Tibial nerve (tissue), 4 donors: ENCODE measurements at regions not wholly inside any gene's neighbourhood (a gene's known extent, or its start where the extent isn't known, plus 50 kb on each side); places are given as distances from the start of the nearest gene placed in this dataset.

Experiments
- DNase-seq, 2 donors: peaks; one replicate each; pipeline ENCODE4 v3.0.0-alpha.2; 2019; ENCODE audit warnings: low spot score in 2 of 2
- H3K27ac ChIP-seq, 4 donors: fragments of 200-600 bp; sonication (generic) in 3 of 4; one replicate each; pipeline ENCODE4 v1.5.1; 2017 to 2019; ENCODE audit warnings: mild to moderate bottlenecking in 1 of 4
- H3K27me3 ChIP-seq, 2 donors: fragments of 200-600 bp; sonication (generic) in 1 of 2; one replicate each; pipeline versions ENCODE4 v1.5.1 to v1.6.0; 2017 to 2019
- H3K36me3 ChIP-seq, 3 donors: fragments of 200-600 bp; sonication (generic); one replicate each; pipeline ENCODE4 v1.5.1; 2018 to 2019
- H3K4me1 ChIP-seq, 4 donors: fragments of 200-600 bp; sonication (generic) in 3 of 4; one replicate each; pipeline ENCODE4 v1.5.1; 2017 to 2019
- H3K4me3 ChIP-seq, 4 donors: fragments of 200-600 bp; sonication (generic) in 3 of 4; one replicate each; pipeline ENCODE4 v1.5.1; 2017 to 2019; ENCODE audit warnings: mild to moderate bottlenecking in 1 of 4, moderate library complexity in 1 of 4
- H3K9me3 ChIP-seq, 4 donors: fragments of 200-600 bp; sonication (generic) in 3 of 4; one replicate each; pipeline ENCODE4 v1.5.1; 2017 to 2019
- CTCF ChIP-seq, 5 experiments: fragments of 200-600 bp in 3 of 5; fragments of 450-650 bp in 2 of 5; sonication (generic) in 3 of 5; IDR thresholded peaks; one replicate each; pipeline ENCODE4 v1.5.1; 2016 to 2019; ENCODE audit warnings: antibody characterized with exemption in 5 of 5, mild to moderate bottlenecking in 3 of 5, moderate library complexity in 2 of 5
- EP300 ChIP-seq, 2 donors: sonication (generic); formaldehyde crosslinking; IDR thresholded peaks; one replicate each; pipeline ENCODE4 v1.6.1; 2017; ENCODE audit warnings: antibody characterized with exemption in 2 of 2, mild to moderate bottlenecking in 1 of 2
- POLR2A ChIP-seq, 2 donors: fragments of 450-650 bp; IDR thresholded peaks; one replicate each; pipeline ENCODE4 v1.6.1; 2017; ENCODE audit warnings: antibody characterized with exemption in 2 of 2, mild to moderate bottlenecking in 2 of 2, moderate library complexity in 2 of 2
- WGBS, 2 donors: methylation state at CpG; one replicate each; pipeline ENCODE4 v1.1.5; 2018; 5-methylcytosine and 5-hydroxymethylcytosine counted together

GRCh38 chr2:140057928-140058327 lies 1277.7 kb upstream of the NXPH2 start:
- 33 to 50% methylated on average over 1 of the region's 1 CpG for WGBS, 2 donors
- no peak overlapping the region for H3K4me3 ChIP-seq
- DNase-seq: no peak

GRCh38 chr2:140041811-140042210 lies 1261.6 kb upstream of the NXPH2 start:
- H3K4me1 ChIP-seq: no peaks in the 10 kb centered on the region
- H3K36me3 ChIP-seq: no peaks in the 10 kb centered on the region
- no peak overlapping the region for H3K27ac ChIP-seq
- no peak overlapping the region for H3K4me3 ChIP-seq
- H3K9me3 ChIP-seq: peaks cover 0 to 2% (median 0%) of the 10 kb centered on the region in 4 donors
- H3K27me3 ChIP-seq: no peaks in the 10 kb centered on the region
- DNase-seq: no peak
- TF ChIP-seq POLR2A (IDR thresholded peaks at IDR 0.05): no peak
- no peak for TF ChIP-seq CTCF (IDR thresholded peaks at IDR 0.05)

More at GRCh38 chr2:140057928-140058327, 1277.7 kb upstream of the NXPH2 start:
- no peak overlapping the region for H3K27ac ChIP-seq
- no peaks in the 10 kb centered on the region for H3K27me3 ChIP-seq
- H3K9me3 ChIP-seq: no peaks in the 10 kb centered on the region
- H3K36me3 ChIP-seq: no peaks in the 10 kb centered on the region
- TF ChIP-seq CTCF (IDR thresholded peaks at IDR 0.05) (no peak), EP300 (IDR thresholded peaks at IDR 0.05) (no peak), POLR2A (IDR thresholded peaks at IDR 0.05) (no peak)
- H3K4me1 ChIP-seq: no peaks in the 10 kb centered on the region

- no peaks in the 10 kb centered on the region for H3K27me3 ChIP-seq
- peaks cover 0 to 2% (median 0%) of the 10 kb centered on the region in 4 donors for H3K9me3 ChIP-seq
- TF ChIP-seq EP300 (IDR thresholded peaks at IDR 0.05) (no peak), POLR2A (IDR thresholded peaks at IDR 0.05) (no peak)
- WGBS, 2 donors: 79 to 81% methylated on average over 1 of the region's 1 CpG
- H3K4me1 ChIP-seq: no peaks in the 10 kb centered on the region
- H3K27ac ChIP-seq: no peak overlapping the region
- no peak overlapping the region for H3K4me3 ChIP-seq
- no peak for DNase-seq
- H3K36me3 ChIP-seq: no peaks in the 10 kb centered on the region
These were observed 1261.0 kb upstream of the NXPH2 start for GRCh38 chr2:140041239-140041638.

- DNase-seq: no peak
- no peak for TF ChIP-seq EP300 (IDR thresholded peaks at IDR 0.05)
- TF ChIP-seq POLR2A (IDR thresholded peaks at IDR 0.05): no peak
- no peak for TF ChIP-seq CTCF (IDR thresholded peaks at IDR 0.05)
- no peak overlapping the region for H3K4me3 ChIP-seq
- H3K27me3 ChIP-seq: no peaks in the 10 kb centered on the region
- H3K36me3 ChIP-seq: no peaks in the 10 kb centered on the region
- peaks cover 0 to 2% (median 0%) of the 10 kb centered on the region in 4 donors for H3K9me3 ChIP-seq
- no peak overlapping the region for H3K27ac ChIP-seq
- WGBS, 2 donors: 85 to 95% methylated on average over 2 of the region's 2 CpGs
- H3K4me1 ChIP-seq: no peaks in the 10 kb centered on the region
These were observed 1253.4 kb upstream of the NXPH2 start for GRCh38 chr2:140033638-140034037.

- Histone ChIP-seq H3K4me1 (no peaks in the 10 kb centered on the region), H3K27me3 (no peaks in the 10 kb centered on the region), H3K4me3 (no peak overlapping the region), H3K9me3 (no peaks in the 10 kb centered on the region), H3K36me3 (no peaks in the 10 kb centered on the region), H3K27ac (no peak overlapping the region)
- DNase-seq: no peak
- 79 to 80% methylated on average over 1 of the region's 1 CpG for WGBS, 2 donors
- TF ChIP-seq CTCF (IDR thresholded peaks at IDR 0.05): no peak
- TF ChIP-seq EP300 (IDR thresholded peaks at IDR 0.05): no peak
- no peak for TF ChIP-seq POLR2A (IDR thresholded peaks at IDR 0.05)
These were observed 1247.8 kb upstream of the NXPH2 start for GRCh38 chr2:140027966-140028365.

GRCh38 chr2:140027320-140027719 lies 1247.1 kb upstream of the NXPH2 start:
- Histone ChIP-seq H3K27me3 (no peaks in the 10 kb centered on the region), H3K9me3 (no peaks in the 10 kb centered on the region), H3K36me3 (no peaks in the 10 kb centered on the region), H3K4me1 (no peaks in the 10 kb centered on the region), H3K4me3 (no peak overlapping the region), H3K27ac (no peak overlapping the region)
- no peak for DNase-seq
- 88 to 94% methylated on average over 7 of the region's 7 CpGs for WGBS, 2 donors
- TF ChIP-seq CTCF (IDR thresholded peaks at IDR 0.05) (no peak), EP300 (IDR thresholded peaks at IDR 0.05) (no peak), POLR2A (IDR thresholded peaks at IDR 0.05) (no peak)
